Fibroblast of lung (primary cell): ENCODE measurements at regions not wholly inside any gene's neighbourhood (a gene's known extent, or its start where the extent isn't known, plus 50 kb on each side); places are given as distances from the start of the nearest gene placed in this dataset.

ENCODE experiments used
- EZH2 ChIP-seq: IDR thresholded peaks from 2 replicates; pipeline ENCODE4 v1.5.1; 2012; ENCODE audit warnings: low read length, control low read depth, mild to moderate bottlenecking; ENCODE audit errors: missing control alignments
- TF ChIP-seq, protein P1 (sequence below), 2 donors: IDR thresholded peaks in 1 of 2; conservative IDR thresholded peaks in 1 of 2; 1 replicate in 1 of 2; 2 replicates in 1 of 2; pipeline ENCODE4 v1.5.1; 2011 to 2012; ENCODE audit warnings: low read length in 2 of 2, control low read depth in 1 of 2, inconsistent platforms in 1 of 2, low read depth in 1 of 2, mild to moderate bottlenecking in 1 of 2

DNA sequence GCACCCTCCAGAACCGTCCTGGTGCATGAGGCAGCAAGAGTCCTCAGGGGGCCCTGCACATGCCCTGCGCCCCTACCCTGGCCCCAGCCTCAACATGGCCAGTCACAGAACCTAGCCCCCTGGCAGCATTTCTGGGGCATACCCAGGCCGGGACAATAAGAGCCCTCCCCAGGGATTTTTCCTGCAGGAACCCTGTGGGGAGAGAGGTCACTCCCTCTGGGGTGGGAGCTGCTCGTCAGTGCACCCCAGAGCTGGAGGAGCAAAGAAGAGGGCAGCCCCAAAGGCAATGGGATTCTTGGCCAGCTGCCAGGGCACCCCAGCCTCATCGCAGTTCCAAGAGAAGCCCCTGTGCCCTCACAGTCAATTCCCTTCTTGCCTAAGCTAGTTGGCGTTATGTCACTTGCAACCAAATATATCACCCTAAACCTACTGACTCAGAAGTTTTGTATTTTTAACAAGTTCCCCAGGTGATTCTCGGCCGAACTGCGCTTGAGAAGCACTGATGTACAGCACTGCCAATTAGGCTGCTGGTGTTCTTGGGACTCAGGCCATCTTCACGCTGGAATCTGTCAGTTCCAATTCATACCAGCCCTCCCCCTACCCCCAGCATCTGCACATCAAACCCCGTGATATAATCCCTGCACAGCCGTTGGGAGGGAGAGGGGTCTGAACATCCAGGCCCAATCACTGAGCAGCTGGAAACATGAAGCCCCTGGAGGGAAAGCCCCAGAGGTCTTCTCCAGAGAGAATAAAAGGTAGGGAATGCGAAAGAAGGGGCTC is 87.5 kb upstream of the PRR20G start:
- TF ChIP-seq, protein P1, sequence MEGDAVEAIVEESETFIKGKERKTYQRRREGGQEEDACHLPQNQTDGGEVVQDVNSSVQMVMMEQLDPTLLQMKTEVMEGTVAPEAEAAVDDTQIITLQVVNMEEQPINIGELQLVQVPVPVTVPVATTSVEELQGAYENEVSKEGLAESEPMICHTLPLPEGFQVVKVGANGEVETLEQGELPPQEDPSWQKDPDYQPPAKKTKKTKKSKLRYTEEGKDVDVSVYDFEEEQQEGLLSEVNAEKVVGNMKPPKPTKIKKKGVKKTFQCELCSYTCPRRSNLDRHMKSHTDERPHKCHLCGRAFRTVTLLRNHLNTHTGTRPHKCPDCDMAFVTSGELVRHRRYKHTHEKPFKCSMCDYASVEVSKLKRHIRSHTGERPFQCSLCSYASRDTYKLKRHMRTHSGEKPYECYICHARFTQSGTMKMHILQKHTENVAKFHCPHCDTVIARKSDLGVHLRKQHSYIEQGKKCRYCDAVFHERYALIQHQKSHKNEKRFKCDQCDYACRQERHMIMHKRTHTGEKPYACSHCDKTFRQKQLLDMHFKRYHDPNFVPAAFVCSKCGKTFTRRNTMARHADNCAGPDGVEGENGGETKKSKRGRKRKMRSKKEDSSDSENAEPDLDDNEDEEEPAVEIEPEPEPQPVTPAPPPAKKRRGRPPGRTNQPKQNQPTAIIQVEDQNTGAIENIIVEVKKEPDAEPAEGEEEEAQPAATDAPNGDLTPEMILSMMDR (conservative IDR thresholded peaks at IDR 0.05 in 1 of 2, IDR thresholded peaks at IDR 0.05 in 1 of 2; ENCODE audit: low read depth in 1 of 2, low read length in 2 of 2) = no peak
- no peak for TF ChIP-seq EZH2
